Immature natural killer cell (primary cell): ENCODE measurements at regions not wholly inside any gene's neighbourhood (a gene's known extent, or its start where the extent isn't known, plus 50 kb on each side); places are given as distances from the start of the nearest gene placed in this dataset.

Experiments
- DNase-seq, 3 donors: peaks; one replicate each; pipeline ENCODE4 v3.0.0; 2022; ENCODE audit warnings: mixed read lengths in 1 of 3
- H3K27ac Mint-ChIP-seq, 6 donors: one replicate each; pipeline ENCODE4 v1.8.0; 2020; ENCODE audit warnings: mixed read lengths in 6 of 6, mild to moderate bottlenecking in 5 of 6, inconsistent platforms in 4 of 6, moderate library complexity in 3 of 6
- H3K27me3 Mint-ChIP-seq, 3 donors: one replicate each; pipeline ENCODE4 v1.8.0; 2020 to 2021; ENCODE audit warnings: low read depth in 3 of 3, mild to moderate bottlenecking in 3 of 3, mixed read lengths in 3 of 3, moderate library complexity in 3 of 3, inconsistent platforms in 1 of 3
- H3K36me3 Mint-ChIP-seq, 3 donors: one replicate each; pipeline ENCODE4 v1.8.0; 2020; ENCODE audit warnings: mixed read lengths in 3 of 3, inconsistent platforms in 2 of 3, mild to moderate bottlenecking in 2 of 3
- H3K4me1 Mint-ChIP-seq, 2 donors: one replicate each; pipeline ENCODE4 v1.8.0; 2020; ENCODE audit warnings: inconsistent platforms in 2 of 2, mild to moderate bottlenecking in 2 of 2, mixed read lengths in 2 of 2, moderate library complexity in 1 of 2
- H3K4me3 Mint-ChIP-seq, 5 donors: one replicate each; pipeline ENCODE4 v1.8.0; 2020; ENCODE audit warnings: mild to moderate bottlenecking in 5 of 5, mixed read lengths in 5 of 5, inconsistent platforms in 3 of 5, moderate library complexity in 3 of 5
- H3K9me3 Mint-ChIP-seq, 6 donors: one replicate each; pipeline ENCODE4 v1.8.0; 2020; ENCODE audit warnings: mild to moderate bottlenecking in 6 of 6, mixed read lengths in 6 of 6, inconsistent platforms in 4 of 6, moderate library complexity in 3 of 6

DNA sequence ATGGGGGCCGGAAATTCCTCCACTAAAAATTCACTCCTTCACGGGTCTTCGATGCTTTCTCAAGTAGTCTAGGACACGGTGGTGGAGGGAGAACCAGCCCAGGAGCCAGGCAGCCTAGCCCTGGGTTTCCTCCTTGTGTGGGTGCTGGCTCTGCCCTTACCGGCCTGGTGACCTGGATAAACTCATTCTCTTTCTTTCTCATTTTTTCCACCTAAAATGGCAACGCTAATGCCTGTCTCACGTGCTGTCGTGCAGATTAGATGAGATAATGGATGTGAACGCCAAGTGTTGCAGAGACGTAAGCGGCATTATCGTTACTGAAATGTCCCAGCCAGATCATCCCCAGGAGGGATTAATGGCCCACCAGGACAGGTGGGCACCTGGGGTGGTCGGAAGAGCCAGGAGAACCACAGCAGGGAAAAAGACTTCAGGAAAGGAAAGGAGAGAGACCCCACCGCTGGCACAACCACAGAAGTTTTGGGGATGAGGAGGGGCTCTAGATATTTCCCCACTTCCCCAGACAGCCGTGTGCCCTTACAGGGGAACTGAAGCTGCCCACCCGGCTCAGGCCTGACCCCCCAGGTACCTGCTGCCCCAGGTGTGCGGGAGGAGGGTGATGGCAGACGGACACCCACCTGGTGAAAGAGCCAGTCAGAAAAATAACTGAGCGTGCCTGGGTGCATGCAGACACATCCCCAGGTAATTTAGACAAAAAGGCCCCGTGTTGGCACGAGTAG lies 100.8 kb upstream of the ASAP2 start:
- Mint-ChIP-seq H3K9me3 (peaks cover 0 to under 1% (median 0%) of the 10 kb centered on the region in 6 donors), H3K27me3 (peaks cover 0 to 3% (median 2%) of the 10 kb centered on the region in 3 donors), H3K4me1 (peaks cover 4 to 7% of the 10 kb centered on the region in 2 donors), H3K4me3 (no peak overlapping the region), H3K27ac (no peak overlapping the region), H3K36me3 (no peaks in the 10 kb centered on the region)
- DNase-seq: no peak

DNA sequence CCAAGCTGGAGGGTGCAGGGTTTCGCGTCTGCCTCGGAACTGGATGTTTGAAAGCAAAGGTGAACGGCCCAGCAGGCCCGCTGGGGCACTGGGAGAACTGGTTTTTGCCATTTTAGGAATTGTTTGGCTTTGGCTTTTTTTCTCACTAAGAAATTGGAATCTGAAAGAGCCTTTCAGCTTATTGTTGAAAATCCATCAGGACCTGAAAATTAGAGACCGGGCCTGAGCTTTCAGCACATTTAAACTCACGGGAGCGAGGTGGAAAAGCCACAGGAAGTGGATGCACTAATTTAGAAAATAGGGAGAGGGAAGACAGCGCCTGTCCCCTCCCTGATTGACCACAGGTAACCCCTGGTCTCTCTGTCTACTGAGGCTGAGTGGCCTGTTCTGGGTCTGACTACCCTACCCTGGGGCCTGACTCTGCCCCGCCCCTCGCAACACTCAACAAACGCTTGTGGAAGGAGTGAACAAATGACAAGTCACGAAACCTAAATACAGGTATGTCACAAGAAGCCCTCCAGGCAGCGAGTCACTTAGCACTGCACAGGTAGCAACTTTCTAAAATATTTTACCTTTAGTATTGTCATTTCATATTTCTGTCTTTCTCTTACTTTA lies 100.3 kb upstream of the MBOAT2 start:
- H3K27ac Mint-ChIP-seq: peak overlapping the region in 1 of 6 donors; percentile 3

DNA sequence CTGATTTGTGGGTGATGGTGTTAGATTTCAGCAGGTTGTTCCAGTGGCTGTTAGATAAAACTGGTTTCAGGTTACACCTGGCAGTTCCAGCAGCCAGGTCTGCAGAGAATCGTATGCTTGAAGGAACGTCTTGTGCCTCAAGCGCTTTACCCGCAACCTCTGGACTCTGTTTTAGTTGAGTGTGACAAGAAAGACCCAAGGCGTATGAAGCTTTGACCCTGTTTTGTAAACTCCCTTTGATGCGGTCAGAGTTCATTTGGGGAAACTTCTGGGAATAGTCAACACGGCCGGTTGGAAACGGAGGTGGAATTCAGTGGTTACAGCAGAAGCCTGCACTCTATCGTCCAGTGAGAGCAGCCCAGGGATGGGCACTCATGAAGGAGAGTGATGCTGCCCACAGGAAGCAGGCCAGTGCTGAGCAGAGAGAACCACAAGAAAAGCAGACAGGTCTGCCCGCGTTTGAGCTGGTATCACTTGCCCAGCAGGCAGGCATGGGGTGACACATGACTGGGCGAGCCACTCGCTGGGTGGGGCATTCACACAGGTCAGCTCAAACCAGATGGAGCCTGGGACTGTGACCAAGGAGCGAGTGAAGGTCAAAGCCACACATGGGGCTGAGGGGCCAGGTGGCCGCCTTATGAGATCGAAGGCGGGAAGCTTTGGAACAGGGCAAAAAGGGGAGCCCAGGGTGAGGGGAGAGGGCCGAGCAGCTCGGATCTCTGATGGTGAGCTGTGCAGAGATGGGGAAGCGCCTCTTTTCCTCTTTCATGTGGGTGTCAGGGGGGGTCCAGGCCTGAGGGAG lies 99.6 kb upstream of the MBOAT2 start:
- Mint-ChIP-seq H3K36me3 (no peaks in the 10 kb centered on the region), H3K9me3 (peaks cover 0 to 2% (median 0%) of the 10 kb centered on the region in 6 donors), H3K4me1 (peaks cover 4 to 7% of the 10 kb centered on the region in 2 donors), H3K27me3 (peaks cover 0 to 3% (median 2%) of the 10 kb centered on the region in 3 donors), H3K27ac (peak overlapping the region in 1 of 6 donors; percentile 3), H3K4me3 (no peak overlapping the region)
- DNase-seq: peak in 1 of 3 donors; percentile 9

More for the DNA sequence above, 100.3 kb upstream of the MBOAT2 start:
- Mint-ChIP-seq H3K9me3 (peaks cover 0 to 2% (median 0%) of the 10 kb centered on the region in 6 donors), H3K27me3 (peaks cover 0 to 3% (median 2%) of the 10 kb centered on the region in 3 donors), H3K4me3 (no peak overlapping the region), H3K36me3 (no peaks in the 10 kb centered on the region), H3K4me1 (peaks cover 4 to 7% of the 10 kb centered on the region in 2 donors)
- no peak for DNase-seq

DNA sequence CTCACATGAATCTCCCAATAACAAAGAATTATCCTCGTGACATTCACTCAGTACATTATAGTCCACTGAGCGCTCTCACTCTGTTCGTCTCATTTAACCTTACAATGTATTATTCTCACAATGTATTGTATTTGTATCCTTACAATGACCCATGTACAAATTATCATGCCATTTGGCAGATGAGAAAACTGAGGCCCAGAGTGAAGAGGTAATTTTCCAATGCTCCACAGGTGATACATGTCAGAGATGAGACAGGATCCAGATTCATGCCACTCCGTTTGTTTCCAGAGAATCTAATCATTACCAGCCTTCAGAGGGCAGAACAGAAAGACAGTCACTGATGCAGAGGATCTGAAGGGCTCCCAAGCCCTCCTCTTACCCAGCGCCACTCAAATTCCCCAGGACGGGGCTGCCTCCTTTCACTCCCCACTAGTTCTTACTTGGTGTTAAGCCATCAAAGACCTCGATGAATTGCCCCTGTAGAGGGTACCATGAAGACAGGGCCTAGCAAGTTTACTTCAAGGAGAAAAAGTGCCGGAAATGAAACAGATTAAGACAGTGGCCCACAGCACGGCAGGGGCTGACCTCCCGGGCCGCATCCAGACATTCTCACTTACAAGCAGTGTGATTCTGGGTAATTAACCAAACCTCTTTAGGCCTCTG lies 98.4 kb upstream of the MBOAT2 start:
- Mint-ChIP-seq H3K36me3 (no peaks in the 10 kb centered on the region), H3K27me3 (peaks cover 0 to 8% (median 2%) of the 10 kb centered on the region in 3 donors), H3K9me3 (peaks cover 0 to 2% (median 0%) of the 10 kb centered on the region in 6 donors), H3K4me3 (no peak overlapping the region), H3K4me1 (peaks cover 4 to 7% of the 10 kb centered on the region in 2 donors), H3K27ac (no peak overlapping the region)
- no peak for DNase-seq

DNA sequence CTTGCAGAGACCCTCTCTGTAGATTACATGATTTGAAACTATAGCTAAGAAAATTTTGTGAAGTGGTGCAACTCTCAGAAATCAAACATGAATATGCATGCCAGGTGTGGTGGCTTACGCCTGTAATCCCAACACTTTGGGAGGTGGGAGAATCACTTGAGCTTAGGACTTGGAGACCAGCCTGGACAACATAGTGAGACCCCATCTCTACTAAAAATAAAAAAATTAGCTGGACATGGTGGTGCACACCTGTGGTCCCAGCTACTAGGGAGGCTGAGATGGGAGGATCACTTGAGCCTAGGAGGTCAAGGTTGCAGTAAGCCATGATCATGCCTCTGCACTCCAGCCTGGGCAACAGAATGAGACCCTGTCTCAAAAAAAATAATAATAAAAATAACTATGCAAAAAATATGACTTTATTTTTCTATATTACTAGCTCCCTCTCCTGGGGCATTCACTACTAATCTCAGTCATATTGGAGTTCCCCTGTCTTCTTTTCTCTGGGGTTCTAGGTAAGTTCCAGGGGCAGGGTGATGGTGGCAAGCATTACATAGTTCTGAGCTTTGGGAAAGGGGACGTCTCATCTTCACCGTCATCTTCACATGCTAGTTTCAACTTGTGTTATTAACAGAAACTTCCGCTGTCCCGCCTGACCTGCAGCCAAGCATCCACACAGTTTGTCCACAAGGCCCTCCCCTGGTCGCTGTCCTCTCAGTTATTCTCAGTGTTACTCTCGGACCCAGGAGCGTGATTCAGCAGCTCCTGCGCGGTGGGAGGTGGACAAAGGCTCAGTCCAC lies 96.8 kb upstream of the MBOAT2 start:
- peaks cover 4 to 7% of the 10 kb centered on the region in 2 donors for H3K4me1 Mint-ChIP-seq
- H3K36me3 Mint-ChIP-seq: no peaks in the 10 kb centered on the region
- peaks cover 0 to 8% (median 2%) of the 10 kb centered on the region in 3 donors for H3K27me3 Mint-ChIP-seq
- no peak for DNase-seq
- no peak overlapping the region for H3K4me3 Mint-ChIP-seq
- peaks cover 0 to 2% (median 0%) of the 10 kb centered on the region in 6 donors for H3K9me3 Mint-ChIP-seq
- H3K27ac Mint-ChIP-seq: no peak overlapping the region

DNA sequence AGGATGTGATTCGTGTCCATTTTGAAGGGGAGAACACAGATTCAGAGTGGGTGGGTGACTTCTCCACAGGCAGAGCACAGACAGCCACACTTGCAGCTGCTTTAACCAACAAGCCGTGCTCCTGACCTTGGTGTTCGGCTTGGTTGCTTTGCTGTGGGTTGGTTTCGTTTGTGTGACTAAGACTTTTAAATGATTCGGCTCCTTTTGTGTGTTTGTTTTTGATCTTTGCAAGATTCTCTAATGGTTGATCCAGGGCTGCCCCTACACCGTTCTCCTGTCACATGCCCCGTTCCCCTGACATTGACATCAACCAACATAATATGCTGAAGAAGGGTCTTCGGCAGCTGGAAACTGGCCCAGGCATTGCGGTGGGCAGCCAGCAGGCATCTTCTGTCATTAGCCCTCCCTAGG lies 95.9 kb upstream of the MBOAT2 start:
- H3K9me3 Mint-ChIP-seq: peaks cover 0 to 2% (median 0%) of the 10 kb centered on the region in 6 donors
- H3K4me3 Mint-ChIP-seq: peak overlapping the region in 1 of 5 donors; percentile 25
- H3K36me3 Mint-ChIP-seq: no peaks in the 10 kb centered on the region
- peak overlapping the region in 1 of 6 donors; percentile 29 for H3K27ac Mint-ChIP-seq
- H3K4me1 Mint-ChIP-seq: peaks cover 4 to 7% of the 10 kb centered on the region in 2 donors
- peaks cover 0 to 8% (median 3%) of the 10 kb centered on the region in 3 donors for H3K27me3 Mint-ChIP-seq
- DNase-seq: no peak

DNA sequence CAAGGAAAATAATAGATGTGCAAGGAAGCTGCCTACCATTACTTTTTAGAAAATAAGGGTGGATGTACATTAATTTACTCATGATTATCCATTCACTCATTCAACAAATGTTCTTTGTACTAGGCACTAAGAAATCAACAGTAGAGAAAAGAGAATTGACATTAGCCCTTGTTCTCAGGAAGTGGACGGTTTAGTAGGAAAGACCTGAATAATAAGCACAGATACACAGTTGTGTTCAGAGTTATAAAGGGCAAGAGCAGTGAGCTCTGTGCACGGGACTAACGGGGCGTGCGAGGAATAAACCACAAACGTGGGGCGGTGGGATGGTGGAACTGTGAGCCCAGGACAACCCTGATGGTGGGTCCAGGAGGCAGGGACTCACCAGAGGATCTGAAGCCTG lies 94.4 kb upstream of the MBOAT2 start:
- Mint-ChIP-seq H3K4me1 (peaks cover 0 to 3% of the 10 kb centered on the region in 2 donors), H3K36me3 (no peaks in the 10 kb centered on the region), H3K4me3 (no peak overlapping the region), H3K27me3 (peaks cover 0 to 7% (median 5%) of the 10 kb centered on the region in 3 donors), H3K9me3 (peaks cover 0 to 2% (median 0%) of the 10 kb centered on the region in 6 donors), H3K27ac (no peak overlapping the region)
- no peak for DNase-seq

DNA sequence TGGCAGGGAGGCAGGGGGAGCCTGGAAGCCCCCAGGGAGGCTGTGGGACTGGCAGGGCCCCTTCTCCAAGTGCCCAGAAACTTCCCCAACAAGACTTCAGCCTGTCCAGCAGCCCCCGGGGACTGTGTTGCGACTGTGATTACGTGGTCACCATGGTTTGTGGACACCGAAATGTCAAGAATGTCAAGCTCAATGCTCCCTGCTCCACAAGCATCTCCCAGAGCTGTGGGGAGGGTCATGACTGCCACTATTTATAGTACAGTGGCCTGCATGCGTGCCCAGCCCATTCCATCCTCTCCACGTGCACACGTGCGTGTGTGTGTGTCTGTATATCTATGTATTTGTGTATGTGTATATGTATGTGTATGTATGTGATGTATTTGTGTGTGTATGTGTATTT lies 93.8 kb upstream of the MBOAT2 start:
- Mint-ChIP-seq H3K4me1 (no peaks in the 10 kb centered on the region), H3K27ac (no peak overlapping the region), H3K27me3 (peaks cover 0 to 8% (median 7%) of the 10 kb centered on the region in 3 donors), H3K36me3 (no peaks in the 10 kb centered on the region), H3K4me3 (no peak overlapping the region), H3K9me3 (peaks cover 0 to 2% (median 0%) of the 10 kb centered on the region in 6 donors)
- no peak for DNase-seq

DNA sequence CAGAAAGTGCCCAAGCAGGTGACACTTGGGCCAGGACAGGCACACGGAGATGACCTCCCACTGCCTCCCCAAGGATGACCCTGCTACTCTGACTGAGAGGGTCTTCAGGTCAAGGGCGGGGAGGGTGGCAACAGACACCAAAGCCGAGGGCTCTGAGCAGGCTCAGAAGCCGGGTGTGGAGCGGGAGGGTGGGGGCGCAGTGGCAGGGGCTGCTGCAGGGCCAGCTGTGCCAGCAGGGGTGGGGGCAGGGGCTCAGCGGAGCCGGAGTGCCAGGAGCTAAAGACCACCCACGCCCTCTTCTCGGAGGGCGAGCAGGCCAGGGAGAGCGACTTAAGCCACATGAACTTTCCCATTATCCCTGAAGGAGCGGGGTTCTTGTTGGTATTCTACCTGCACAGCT lies 93.3 kb upstream of the MBOAT2 start:
- H3K27ac Mint-ChIP-seq: no peak overlapping the region
- no peaks in the 10 kb centered on the region for H3K4me1 Mint-ChIP-seq
- no peak for DNase-seq
- peaks cover 0 to 9% (median 8%) of the 10 kb centered on the region in 3 donors for H3K27me3 Mint-ChIP-seq
- no peak overlapping the region for H3K4me3 Mint-ChIP-seq
- peaks cover 0 to 2% (median 0%) of the 10 kb centered on the region in 6 donors for H3K9me3 Mint-ChIP-seq
- no peaks in the 10 kb centered on the region for H3K36me3 Mint-ChIP-seq

DNA sequence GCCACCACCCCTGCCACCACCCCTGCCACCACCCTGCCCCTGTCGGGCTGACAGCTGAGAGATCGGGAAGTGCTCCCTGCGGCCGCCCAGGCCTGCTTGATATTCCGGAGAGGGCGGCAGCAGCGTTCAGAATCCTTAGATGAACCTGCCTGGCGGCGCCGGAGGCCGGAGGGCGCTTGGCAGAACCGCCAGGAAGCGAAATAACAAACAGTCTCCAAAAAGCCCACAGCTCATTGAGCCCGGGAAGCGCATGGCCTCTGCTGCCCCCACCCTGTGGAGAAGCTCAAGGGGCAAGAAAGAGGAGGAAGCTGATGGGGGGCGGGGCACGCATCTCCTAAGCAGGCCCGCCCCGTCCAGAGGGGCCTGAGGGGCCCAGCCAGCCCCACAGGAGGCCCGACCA lies 92.2 kb upstream of the MBOAT2 start:
- no peaks in the 10 kb centered on the region for H3K36me3 Mint-ChIP-seq

DNA sequence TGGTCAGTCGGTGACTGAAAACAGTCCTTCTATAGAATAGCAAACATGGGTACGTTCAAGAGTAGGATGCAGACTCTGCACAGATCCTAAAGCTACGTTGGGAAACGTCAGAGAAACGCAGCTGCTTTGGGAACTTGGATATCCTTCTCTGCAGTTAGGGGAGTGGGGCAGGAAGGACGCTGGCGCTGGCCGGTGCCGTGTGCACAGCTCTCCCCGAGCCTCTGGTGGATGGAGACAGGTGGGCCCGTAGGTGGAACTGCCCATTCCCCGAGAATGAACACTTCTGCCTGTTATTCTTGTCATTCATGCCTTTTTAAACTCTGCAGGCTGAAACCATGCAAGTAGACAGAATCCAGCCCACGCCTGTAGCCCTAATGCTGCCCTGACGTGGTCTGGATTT lies 91.7 kb upstream of the MBOAT2 start:
- Mint-ChIP-seq H3K4me3 (no peak overlapping the region), H3K9me3 (no peaks in the 10 kb centered on the region), H3K27ac (no peak overlapping the region), H3K36me3 (no peaks in the 10 kb centered on the region), H3K4me1 (no peaks in the 10 kb centered on the region), H3K27me3 (peaks cover 0 to 9% (median 8%) of the 10 kb centered on the region in 3 donors)
- no peak for DNase-seq

More for the DNA sequence above, 92.2 kb upstream of the MBOAT2 start:
- H3K4me3 Mint-ChIP-seq: no peak overlapping the region
- DNase-seq: no peak
- H3K9me3 Mint-ChIP-seq: peaks cover 0 to under 1% (median 0%) of the 10 kb centered on the region in 6 donors
- peaks cover 0 to 9% (median 8%) of the 10 kb centered on the region in 3 donors for H3K27me3 Mint-ChIP-seq
- no peaks in the 10 kb centered on the region for H3K4me1 Mint-ChIP-seq
- no peak overlapping the region for H3K27ac Mint-ChIP-seq

DNA sequence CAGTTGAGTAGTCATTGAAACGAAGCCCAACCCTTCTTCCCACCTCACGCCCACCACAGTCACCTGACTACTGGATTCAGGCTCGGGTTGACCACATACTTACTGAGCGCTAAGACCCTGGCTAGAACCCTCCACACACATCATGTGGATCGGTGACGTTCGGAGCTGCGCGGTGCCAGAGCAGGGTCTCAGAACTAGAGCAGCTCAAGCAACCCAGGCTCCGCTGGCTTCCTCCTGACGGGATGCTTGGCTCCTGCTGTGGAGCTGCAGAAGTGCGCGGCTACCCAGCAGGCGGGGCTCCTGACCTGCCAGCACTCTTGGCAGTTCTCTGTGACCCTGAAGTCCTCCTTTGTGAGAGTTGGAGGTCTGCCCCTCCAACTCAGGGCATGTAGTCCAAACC lies 90.6 kb upstream of the MBOAT2 start:
- no peaks in the 10 kb centered on the region for H3K36me3 Mint-ChIP-seq
- no peaks in the 10 kb centered on the region for H3K9me3 Mint-ChIP-seq
- no peak for DNase-seq
- H3K4me1 Mint-ChIP-seq: no peaks in the 10 kb centered on the region
- peaks cover 0 to 9% (median 8%) of the 10 kb centered on the region in 3 donors for H3K27me3 Mint-ChIP-seq
- H3K4me3 Mint-ChIP-seq: no peak overlapping the region
- no peak overlapping the region for H3K27ac Mint-ChIP-seq

DNA sequence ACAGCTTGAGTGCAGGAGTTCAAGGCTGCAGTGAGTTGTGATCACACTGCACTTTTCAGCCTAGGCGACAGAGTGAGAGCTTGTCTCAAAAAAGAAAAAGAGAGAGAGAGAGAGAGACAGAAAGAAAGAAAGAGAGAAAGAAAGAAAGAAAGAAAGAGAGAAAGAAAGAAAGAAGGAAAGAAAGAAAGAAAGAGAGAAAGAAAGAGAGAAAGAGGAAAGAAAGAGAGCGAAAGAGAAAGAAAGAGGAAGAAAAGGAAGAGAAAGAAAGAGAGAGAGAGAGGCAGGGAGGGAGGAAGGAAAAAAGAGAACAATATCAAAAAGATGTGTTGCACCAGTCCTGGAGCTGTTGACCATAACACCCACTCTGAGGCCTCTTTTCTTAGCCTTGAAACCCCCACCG lies 89.8 kb upstream of the MBOAT2 start:
- Mint-ChIP-seq H3K36me3 (no peaks in the 10 kb centered on the region), H3K27me3 (peaks cover 0 to 9% (median 8%) of the 10 kb centered on the region in 3 donors), H3K27ac (no peak overlapping the region), H3K4me1 (no peaks in the 10 kb centered on the region), H3K9me3 (no peaks in the 10 kb centered on the region), H3K4me3 (no peak overlapping the region)
- DNase-seq: no peak
